ENCODE measurements at regions not wholly inside any gene's neighbourhood (a gene's known extent, or its start where the extent isn't known, plus 50 kb on each side); places are given as distances from the start of the nearest gene placed in this dataset.

- TF ChIP-seq GATA2 (IDR thresholded peaks at IDR 0.05; ENCODE audit: low read depth, low read length) (no peak), GATA3 (IDR thresholded peaks at IDR 0.05; ENCODE audit: low read depth, low read length) (no peak)
Measured at GRCh38 chr2:66790651-66791181, 355.8 kb downstream of the MEIS1 start.

All from SH-SY5Y (cell line).